ENCODE measurements at regions not wholly inside any gene's neighbourhood (a gene's known extent, or its start where the extent isn't known, plus 50 kb on each side); places are given as distances from the start of the nearest gene placed in this dataset.

- H3K4me1 ChIP-seq (ENCODE audit: insufficient read depth, low read length): no peaks in the 10 kb centered on the region
- no TSS peak for BruUV-seq (replicated peaks)
- ATAC-seq (no peak), DNase-seq (no peak)
- H3K27me3 ChIP-seq (ENCODE audit: low read length): no peaks in the 10 kb centered on the region
- no peaks in the 10 kb centered on the region for H3K79me2 ChIP-seq (ENCODE audit: low read length)
- peaks cover 23% of the 10 kb centered on the region for H3K9me3 ChIP-seq (ENCODE audit: low read length)
- ChIA-PET POLR2A (ENCODE audit: unreplicated experiment) (no interaction called here), CTCF (no interaction called here)
- H3K4me3 ChIP-seq (ENCODE audit: low read length): no peak overlapping the region
- H3K9ac ChIP-seq (ENCODE audit: low read length): no peak overlapping the region
- no peaks in the 10 kb centered on the region for H4K20me1 ChIP-seq (ENCODE audit: low read length)
- H3K9me2 ChIP-seq (replicated peaks; ENCODE audit: low read length): no peaks in the 10 kb centered on the region
- TF ChIP-seq EZH2 (IDR thresholded peaks at IDR 0.05; ENCODE audit: low read length, unreplicated experiment): no peak
- TF ChIP-seq CTCF (conservative IDR thresholded peaks at IDR 0.05; ENCODE audit: low read depth, low read length): no peak
- TF ChIP-seq EZH2phosphoT487 (IDR thresholded peaks at IDR 0.05; ENCODE audit: borderline replicate concordance, low read length): no peak
- intact Hi-C loops (cut with micrococcal nuclease): no loop called here
- H2AFZ ChIP-seq (ENCODE audit: low read length): no peak overlapping the region
- H3K36me3 ChIP-seq (ENCODE audit: low read depth, low read length): no peaks in the 10 kb centered on the region
- H3K27ac ChIP-seq (ENCODE audit: low read length): no peak overlapping the region
- H3K4me2 ChIP-seq (ENCODE audit: low read length): no peak overlapping the region
- H3F3A ChIP-seq (ENCODE audit: low read length, unreplicated experiment): no peaks in the 10 kb centered on the region
These were observed 159.8 kb upstream of the CDH4 start for GRCh38 chr20:61092251-61092650.

GRCh38 chr20:61094581-61094980 lies 157.5 kb upstream of the CDH4 start:
- ChIA-PET POLR2A (ENCODE audit: unreplicated experiment) (no interaction called here), CTCF (no interaction called here)
- H3K36me3 ChIP-seq (ENCODE audit: low read depth, low read length): no peaks in the 10 kb centered on the region
- H3F3A ChIP-seq (ENCODE audit: low read length, unreplicated experiment): no peaks in the 10 kb centered on the region
- DNase-seq (no peak), ATAC-seq (no peak)
- no peak overlapping the region for H3K9ac ChIP-seq (ENCODE audit: low read length)
- H3K27ac ChIP-seq (ENCODE audit: low read length): no peak overlapping the region
- no TSS peak for BruUV-seq (replicated peaks)
- H3K4me3 ChIP-seq (ENCODE audit: low read length): no peak overlapping the region
- no peak overlapping the region for H2AFZ ChIP-seq (ENCODE audit: low read length)
- no peaks in the 10 kb centered on the region for H3K4me1 ChIP-seq (ENCODE audit: insufficient read depth, low read length)
- no peaks in the 10 kb centered on the region for H3K9me2 ChIP-seq (replicated peaks; ENCODE audit: low read length)
- peaks cover 23% of the 10 kb centered on the region; the same call in 1 of the 2 replicates for H3K9me3 ChIP-seq (ENCODE audit: low read length)
- H3K4me2 ChIP-seq (ENCODE audit: low read length): no peak overlapping the region
- TF ChIP-seq EZH2 (IDR thresholded peaks at IDR 0.05; ENCODE audit: low read length, unreplicated experiment) (no peak), CTCF (conservative IDR thresholded peaks at IDR 0.05; ENCODE audit: low read depth, low read length) (no peak), EZH2phosphoT487 (IDR thresholded peaks at IDR 0.05; ENCODE audit: borderline replicate concordance, low read length) (no peak)
- H3K27me3 ChIP-seq (ENCODE audit: low read length): no peaks in the 10 kb centered on the region
- H4K20me1 ChIP-seq (ENCODE audit: low read length): no peaks in the 10 kb centered on the region
- no peaks in the 10 kb centered on the region for H3K79me2 ChIP-seq (ENCODE audit: low read length)
- intact Hi-C loops (cut with micrococcal nuclease): no loop called here

DNA sequence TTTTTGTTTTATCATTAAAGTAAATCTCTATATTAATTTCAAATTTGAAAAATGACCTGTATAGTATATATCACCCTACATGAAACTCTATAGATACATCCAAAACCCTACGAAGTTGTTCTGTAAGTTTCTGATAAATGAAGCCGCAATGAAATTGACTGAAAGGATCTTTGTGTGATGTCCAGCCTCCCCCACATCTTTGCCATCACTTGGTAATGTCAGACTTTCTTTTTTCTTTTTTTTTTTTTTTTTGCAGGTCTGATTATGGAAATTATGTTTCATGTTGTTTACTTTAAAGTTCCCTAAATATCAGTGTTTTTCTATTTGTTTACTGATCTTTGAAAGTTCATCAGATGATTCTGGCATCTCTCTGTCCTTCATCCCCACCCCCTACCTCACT lies 155.6 kb upstream of the CDH4 start:
- Histone ChIP-seq H3K79me2 (ENCODE audit: low read length) (no peaks in the 10 kb centered on the region), H3K9ac (ENCODE audit: low read length) (no peak overlapping the region), H4K20me1 (ENCODE audit: low read length) (no peaks in the 10 kb centered on the region), H3K4me3 (ENCODE audit: low read length) (no peak overlapping the region), H3K9me3 (ENCODE audit: low read length) (peaks cover 23% of the 10 kb centered on the region; the same call in 1 of the 2 replicates), H3K27me3 (ENCODE audit: low read length) (no peaks in the 10 kb centered on the region), H3K4me2 (ENCODE audit: low read length) (no peak overlapping the region), H3K36me3 (ENCODE audit: low read depth, low read length) (no peaks in the 10 kb centered on the region), H2AFZ (ENCODE audit: low read length) (no peak overlapping the region), H3K9me2 (replicated peaks; ENCODE audit: low read length) (no peaks in the 10 kb centered on the region), H3K4me1 (ENCODE audit: insufficient read depth, low read length) (no peaks in the 10 kb centered on the region), H3K27ac (ENCODE audit: low read length) (no peak overlapping the region), H3F3A (ENCODE audit: low read length, unreplicated experiment) (no peaks in the 10 kb centered on the region)
- ATAC-seq: no peak
- no TSS peak for BruUV-seq (replicated peaks)
- DNase-seq: no peak
- intact Hi-C loops (cut with micrococcal nuclease): no loop called here
- TF ChIP-seq EZH2phosphoT487 (IDR thresholded peaks at IDR 0.05; ENCODE audit: borderline replicate concordance, low read length) (no peak), CTCF (conservative IDR thresholded peaks at IDR 0.05; ENCODE audit: low read depth, low read length) (no peak), EZH2 (IDR thresholded peaks at IDR 0.05; ENCODE audit: low read length, unreplicated experiment) (no peak)
- ChIA-PET CTCF (no interaction called here), POLR2A (ENCODE audit: unreplicated experiment) (no interaction called here)
